H9 (cell line): ENCODE measurements at regions not wholly inside any gene's neighbourhood (a gene's known extent, or its start where the extent isn't known, plus 50 kb on each side); places are given as distances from the start of the nearest gene placed in this dataset.

Source experiments
- DNase-seq: peaks from one replicate; pipeline ENCODE4 v3.0.0-alpha.2; 2017
- H2AFZ ChIP-seq: one replicate; pipeline ENCODE4 v1.6.1; 2013; ENCODE audit warnings: mild to moderate bottlenecking, low read length, control low read depth, moderate library complexity
- H2AK5ac ChIP-seq: 2 replicates; pipeline ENCODE4 v1.6.1; 2013; ENCODE audit warnings: low read length, control low read depth, mixed read lengths; ENCODE audit not compliant: insufficient read length
- H2BK120ac ChIP-seq: one replicate; pipeline ENCODE4 v1.6.1; 2013; ENCODE audit warnings: low read depth, mild to moderate bottlenecking, low read length, control low read depth, inconsistent platforms; ENCODE audit not compliant: poor library complexity, severe bottlenecking
- H2BK12ac ChIP-seq: 2 replicates; pipeline ENCODE4 v1.6.1; 2013; ENCODE audit warnings: low read length, control low read depth, mixed read lengths, low read depth; ENCODE audit not compliant: insufficient read length
- H2BK15ac ChIP-seq: 2 replicates; pipeline ENCODE4 v1.6.1; 2013; ENCODE audit warnings: low read depth, low read length, control low read depth
- H2BK20ac ChIP-seq: one replicate; pipeline ENCODE4 v1.6.1; 2013; ENCODE audit warnings: low read depth, mild to moderate bottlenecking, low read length, control low read depth, inconsistent platforms; ENCODE audit not compliant: poor library complexity, severe bottlenecking
- H2BK5ac ChIP-seq: 2 replicates; pipeline ENCODE4 v1.6.1; 2013; ENCODE audit warnings: low read length, control low read depth, mixed read lengths; ENCODE audit not compliant: insufficient read length
- H3K14ac ChIP-seq: 2 replicates; pipeline ENCODE4 v1.6.1; 2013; ENCODE audit warnings: low read length, control low read depth; ENCODE audit not compliant: insufficient read depth
- H3K18ac ChIP-seq: 2 replicates; pipeline ENCODE4 v1.6.1; 2013; ENCODE audit warnings: low read depth, mild to moderate bottlenecking, mixed read lengths, low read length, control low read depth; ENCODE audit not compliant: insufficient read length
- H3K23ac ChIP-seq: 2 replicates; pipeline ENCODE4 v1.6.1; 2013; ENCODE audit warnings: low read length, control low read depth, mixed read lengths, low read depth; ENCODE audit not compliant: insufficient read length
- H3K23me2 ChIP-seq: 2 replicates; pipeline ENCODE4 v1.6.1; 2013; ENCODE audit warnings: low read depth, mild to moderate bottlenecking, mixed read lengths, low read length, control low read depth; ENCODE audit not compliant: insufficient read length, poor library complexity, severe bottlenecking
- H3K27ac ChIP-seq: 2 replicates; pipeline ENCODE4 v1.5.1; 2013; ENCODE audit warnings: low read length, control low read depth, mixed read lengths, low read depth; ENCODE audit not compliant: insufficient read length
- H3K27me3 ChIP-seq: 2 replicates; pipeline ENCODE4 v1.6.1; 2013; ENCODE audit warnings: low read length, control low read depth, inconsistent platforms; ENCODE audit not compliant: insufficient read depth
- H3K4ac ChIP-seq: 2 replicates; pipeline ENCODE4 v1.6.1; 2013; ENCODE audit warnings: low read depth, mild to moderate bottlenecking, control low read depth, inconsistent platforms, low read length, moderate library complexity
- H3K4me1 ChIP-seq: 2 replicates; pipeline ENCODE4 v1.6.1; 2013; ENCODE audit warnings: low read length, control low read depth, inconsistent platforms; ENCODE audit not compliant: insufficient read depth
- H3K4me2 ChIP-seq: 2 replicates; pipeline ENCODE4 v1.6.1; 2013; ENCODE audit warnings: low read length, control low read depth, mixed read lengths; ENCODE audit not compliant: insufficient read length, insufficient read depth
- H3K56ac ChIP-seq: 2 replicates; pipeline ENCODE4 v1.6.1; 2013; ENCODE audit warnings: low read depth, mild to moderate bottlenecking, mixed read lengths, low read length, control low read depth; ENCODE audit not compliant: insufficient read length
- H3K79me1 ChIP-seq: 2 replicates; pipeline ENCODE4 v1.6.1; 2013; ENCODE audit warnings: low read depth, mild to moderate bottlenecking, moderate library complexity, low read length, control low read depth, inconsistent platforms; ENCODE audit not compliant: insufficient read depth, poor library complexity, severe bottlenecking
- H3K79me2 ChIP-seq: 2 replicates; pipeline ENCODE4 v1.6.1; 2013; ENCODE audit warnings: low read length, control low read depth, inconsistent platforms; ENCODE audit not compliant: insufficient read depth
- H3K9ac ChIP-seq: 2 replicates; pipeline ENCODE4 v1.6.1; 2013; ENCODE audit warnings: low read length, control low read depth, mixed read lengths; ENCODE audit not compliant: insufficient read length; ENCODE audit errors: extremely low read depth
- H3K9me3 ChIP-seq: one replicate; pipeline ENCODE4 v1.6.1; 2013; ENCODE audit warnings: low read depth, low read length, inconsistent platforms; ENCODE audit not compliant: control insufficient read depth
- H3T11ph ChIP-seq: one replicate; pipeline ENCODE4 v1.6.1; 2013; ENCODE audit warnings: mild to moderate bottlenecking, low read length, control low read depth, inconsistent platforms
- H4K20me1 ChIP-seq: one replicate; pipeline ENCODE4 v1.6.1; 2013; ENCODE audit not compliant: control insufficient read depth, insufficient read length, insufficient read depth
- H4K5ac ChIP-seq: 2 replicates; pipeline ENCODE4 v1.6.1; 2013; ENCODE audit warnings: low read depth, mild to moderate bottlenecking, mixed read lengths, low read length, control low read depth; ENCODE audit not compliant: insufficient read length
- H4K8ac ChIP-seq: replicated peaks from 2 replicates; pipeline ENCODE4 v1.6.1; 2013; ENCODE audit warnings: low read length, control low read depth, mixed read lengths, low read depth; ENCODE audit not compliant: insufficient read length
- H4K91ac ChIP-seq: 2 replicates; pipeline ENCODE4 v1.6.1; 2013; ENCODE audit warnings: low read depth, mild to moderate bottlenecking, moderate library complexity, mixed read lengths, low read length, control low read depth; ENCODE audit not compliant: insufficient read length
- H3K27ac Mint-ChIP-seq, 3 experiments: 2 replicates in 2 of 3; 3 replicates in 1 of 3; pipeline ENCODE4 v1.8.0; 2020 to 2021; ENCODE audit warnings: mixed read lengths in 3 of 3, mild to moderate bottlenecking in 1 of 3, moderate library complexity in 1 of 3
- H3K27me3 Mint-ChIP-seq: 2 replicates; pipeline ENCODE4 v1.8.0; 2021; ENCODE audit warnings: low read depth, mild to moderate bottlenecking, moderate library complexity, mixed read lengths
- H3K36me3 Mint-ChIP-seq, 3 experiments: 2 replicates in 2 of 3; 3 replicates in 1 of 3; pipeline ENCODE4 v1.8.0; 2020 to 2021; ENCODE audit warnings: low read depth in 3 of 3, mixed read lengths in 3 of 3; ENCODE audit not compliant: insufficient read depth in 1 of 3
- H3K4me1 Mint-ChIP-seq, 2 experiments: 2 replicates each; pipeline ENCODE4 v1.8.0; 2020; ENCODE audit warnings: mixed read lengths in 2 of 2
- H3K4me3 Mint-ChIP-seq, 2 experiments: 2 replicates in 1 of 2; 3 replicates in 1 of 2; pipeline ENCODE4 v1.8.0; 2020 to 2021; ENCODE audit warnings: mild to moderate bottlenecking in 2 of 2, mixed read lengths in 2 of 2, moderate library complexity in 1 of 2
- H3K9me3 Mint-ChIP-seq, 2 experiments: 2 replicates in 1 of 2; 3 replicates in 1 of 2; pipeline ENCODE4 v1.8.0; 2020; ENCODE audit warnings: mild to moderate bottlenecking in 2 of 2, mixed read lengths in 2 of 2, moderate library complexity in 1 of 2
- CTCF ChIP-seq: fragments of 200-600 bp; sonication (generic); conservative IDR thresholded peaks from 3 replicates; pipeline ENCODE4 v1.8.0; 2021; ENCODE audit warnings: antibody characterized with exemption, mild to moderate bottlenecking
- WGBS: extraction: QIAGEN DNeasy Blood & Tissue Kit; methylation state at CpG from one replicate; pipeline ENCODE4 v1.1.7; 2013; ENCODE audit warnings: missing lambda C conversion rate, low lambda C conversion rate, mixed read lengths; ENCODE audit not compliant: insufficient read length; ENCODE audit errors: extremely low coverage; 5-methylcytosine and 5-hydroxymethylcytosine counted together

GRCh38 chr14:97331526-97331925 is 534.3 kb downstream of the VRK1 start:
- Histone ChIP-seq H4K5ac (no peak overlapping the region), H4K8ac (no peak overlapping the region), H2BK20ac (no peak overlapping the region), H3K4ac (no peak overlapping the region), H3K27me3 (no peaks in the 10 kb centered on the region), H2BK120ac (no peak overlapping the region), H4K91ac (no peak overlapping the region), H3K23me2 (no peaks in the 10 kb centered on the region), H2BK12ac (no peak overlapping the region), H3T11ph (no peak overlapping the region), H3K79me2 (no peaks in the 10 kb centered on the region), H2BK5ac (no peak overlapping the region), H2AK5ac (no peak overlapping the region), H3K18ac (no peak overlapping the region), H2AFZ (no peak overlapping the region), H3K9ac (no peak overlapping the region), H3K4me2 (no peak overlapping the region), H3K27ac (no peak overlapping the region), H2BK15ac (no peak overlapping the region), H3K56ac (no peak overlapping the region), H3K14ac (no peak overlapping the region), H3K79me1 (no peaks in the 10 kb centered on the region), H4K20me1 (no peaks in the 10 kb centered on the region), H3K4me1 (no peaks in the 10 kb centered on the region), H3K23ac (no peak overlapping the region), H3K9me3 (no peaks in the 10 kb centered on the region)
- no peak for TF ChIP-seq CTCF
- Mint-ChIP-seq H3K9me3 (peaks cover 0 to 2% of the 10 kb centered on the region in 2 experiments; a peak in 3 of 5 replicates), H3K27me3 (no peaks in the 10 kb centered on the region; the same call in 1 of the 2 replicates), H3K4me3 (no peak overlapping the region), H3K27ac (no peak overlapping the region; a peak in 1 of 7 replicates), H3K36me3 (no peaks in the 10 kb centered on the region; a peak in 1 of 7 replicates), H3K4me1 (peaks cover 7 to 11% of the 10 kb centered on the region in 2 experiments)
- no peak for DNase-seq
- WGBS = no CpG with 5 or more reads among the region's 3 CpGs
